Neural progenitor cell (in vitro differentiated cells): ENCODE measurements at regions not wholly inside any gene's neighbourhood (a gene's known extent, or its start where the extent isn't known, plus 50 kb on each side); places are given as distances from the start of the nearest gene placed in this dataset.

Source experiments
- EZH2 ChIP-seq: fragments of 200-600 bp; sonication (generic); IDR thresholded peaks from 2 replicates; pipeline ENCODE4 v1.6.1; 2017; ENCODE audit warnings: antibody characterized with exemption, mild to moderate bottlenecking, moderate library complexity
- EZH2phosphoT487 ChIP-seq: fragments of 200-600 bp; sonication (generic); IDR thresholded peaks from 2 replicates; pipeline ENCODE4 v1.6.1; 2017; ENCODE audit warnings: antibody characterized with exemption
- TF ChIP-seq, protein P1 (sequence below): fragments of 200-600 bp; sonication (generic); IDR thresholded peaks from 2 replicates; pipeline ENCODE4 v1.5.1; 2017; ENCODE audit warnings: antibody characterized with exemption, mild to moderate bottlenecking

- TF ChIP-seq, protein P1, sequence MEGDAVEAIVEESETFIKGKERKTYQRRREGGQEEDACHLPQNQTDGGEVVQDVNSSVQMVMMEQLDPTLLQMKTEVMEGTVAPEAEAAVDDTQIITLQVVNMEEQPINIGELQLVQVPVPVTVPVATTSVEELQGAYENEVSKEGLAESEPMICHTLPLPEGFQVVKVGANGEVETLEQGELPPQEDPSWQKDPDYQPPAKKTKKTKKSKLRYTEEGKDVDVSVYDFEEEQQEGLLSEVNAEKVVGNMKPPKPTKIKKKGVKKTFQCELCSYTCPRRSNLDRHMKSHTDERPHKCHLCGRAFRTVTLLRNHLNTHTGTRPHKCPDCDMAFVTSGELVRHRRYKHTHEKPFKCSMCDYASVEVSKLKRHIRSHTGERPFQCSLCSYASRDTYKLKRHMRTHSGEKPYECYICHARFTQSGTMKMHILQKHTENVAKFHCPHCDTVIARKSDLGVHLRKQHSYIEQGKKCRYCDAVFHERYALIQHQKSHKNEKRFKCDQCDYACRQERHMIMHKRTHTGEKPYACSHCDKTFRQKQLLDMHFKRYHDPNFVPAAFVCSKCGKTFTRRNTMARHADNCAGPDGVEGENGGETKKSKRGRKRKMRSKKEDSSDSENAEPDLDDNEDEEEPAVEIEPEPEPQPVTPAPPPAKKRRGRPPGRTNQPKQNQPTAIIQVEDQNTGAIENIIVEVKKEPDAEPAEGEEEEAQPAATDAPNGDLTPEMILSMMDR, result no peak
- no peak for TF ChIP-seq EZH2
- TF ChIP-seq EZH2phosphoT487, result no peak
These were observed 533.1 kb downstream of the NTRK2 start for GRCh38 chr9:85202596-85202995.
